ENCODE measurements at regions not wholly inside any gene's neighbourhood (a gene's known extent, or its start where the extent isn't known, plus 50 kb on each side); places are given as distances from the start of the nearest gene placed in this dataset.

DNA sequence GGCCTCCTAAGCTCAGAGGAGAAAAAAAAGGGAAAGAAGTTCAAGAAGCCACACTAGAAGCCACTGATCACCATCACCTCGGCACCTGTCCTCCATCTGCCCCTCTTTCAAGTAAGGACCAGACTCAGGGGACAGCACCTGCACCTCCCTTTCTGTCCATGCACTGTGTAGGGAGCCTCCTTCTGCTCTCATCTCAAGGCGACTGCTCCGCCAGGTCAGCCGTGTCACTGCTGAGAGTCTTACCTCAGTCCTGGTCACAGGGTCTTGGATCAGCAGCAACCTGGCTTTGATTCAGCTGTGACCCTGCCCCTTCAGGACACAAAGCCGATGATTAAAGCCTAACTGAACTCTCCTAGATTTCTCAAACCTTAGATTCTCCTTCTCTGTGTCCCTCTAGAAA is 101.5 kb downstream of the ZNF280B start:
- no peak for TF ChIP-seq FOXJ3 (CRISPR knock-in tag; IDR thresholded peaks at IDR 0.05; ENCODE audit: borderline replicate concordance)
- TF ChIP-seq EZH2 (conservative IDR thresholded peaks at IDR 0.05; ENCODE audit: low read depth, low read length): no peak
- no peak for TF ChIP-seq SSRP1 (CRISPR knock-in tag; IDR thresholded peaks at IDR 0.05)
- no peak for TF ChIP-seq BHLHE40 (IDR thresholded peaks at IDR 0.05; ENCODE audit: low read length)
- no peak for TF ChIP-seq ZNF451 (CRISPR knock-in tag; IDR thresholded peaks at IDR 0.05)
- TF ChIP-seq, protein P1, sequence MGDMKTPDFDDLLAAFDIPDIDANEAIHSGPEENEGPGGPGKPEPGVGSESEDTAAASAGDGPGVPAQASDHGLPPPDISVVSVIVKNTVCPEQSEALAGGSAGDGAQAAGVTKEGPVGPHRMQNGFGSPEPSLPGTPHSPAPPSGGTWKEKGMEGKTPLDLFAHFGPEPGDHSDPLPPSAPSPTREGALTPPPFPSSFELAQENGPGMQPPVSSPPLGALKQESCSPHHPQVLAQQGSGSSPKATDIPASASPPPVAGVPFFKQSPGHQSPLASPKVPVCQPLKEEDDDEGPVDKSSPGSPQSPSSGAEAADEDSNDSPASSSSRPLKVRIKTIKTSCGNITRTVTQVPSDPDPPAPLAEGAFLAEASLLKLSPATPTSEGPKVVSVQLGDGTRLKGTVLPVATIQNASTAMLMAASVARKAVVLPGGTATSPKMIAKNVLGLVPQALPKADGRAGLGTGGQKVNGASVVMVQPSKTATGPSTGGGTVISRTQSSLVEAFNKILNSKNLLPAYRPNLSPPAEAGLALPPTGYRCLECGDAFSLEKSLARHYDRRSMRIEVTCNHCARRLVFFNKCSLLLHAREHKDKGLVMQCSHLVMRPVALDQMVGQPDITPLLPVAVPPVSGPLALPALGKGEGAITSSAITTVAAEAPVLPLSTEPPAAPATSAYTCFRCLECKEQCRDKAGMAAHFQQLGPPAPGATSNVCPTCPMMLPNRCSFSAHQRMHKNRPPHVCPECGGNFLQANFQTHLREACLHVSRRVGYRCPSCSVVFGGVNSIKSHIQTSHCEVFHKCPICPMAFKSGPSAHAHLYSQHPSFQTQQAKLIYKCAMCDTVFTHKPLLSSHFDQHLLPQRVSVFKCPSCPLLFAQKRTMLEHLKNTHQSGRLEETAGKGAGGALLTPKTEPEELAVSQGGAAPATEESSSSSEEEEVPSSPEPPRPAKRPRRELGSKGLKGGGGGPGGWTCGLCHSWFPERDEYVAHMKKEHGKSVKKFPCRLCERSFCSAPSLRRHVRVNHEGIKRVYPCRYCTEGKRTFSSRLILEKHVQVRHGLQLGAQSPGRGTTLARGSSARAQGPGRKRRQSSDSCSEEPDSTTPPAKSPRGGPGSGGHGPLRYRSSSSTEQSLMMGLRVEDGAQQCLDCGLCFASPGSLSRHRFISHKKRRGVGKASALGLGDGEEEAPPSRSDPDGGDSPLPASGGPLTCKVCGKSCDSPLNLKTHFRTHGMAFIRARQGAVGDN (CRISPR knock-in tag; IDR thresholded peaks at IDR 0.05): no peak
- TF ChIP-seq SETDB1 (CRISPR knock-in tag; IDR thresholded peaks at IDR 0.05; ENCODE audit: borderline replicate concordance): no peak
- TF ChIP-seq, protein P2, sequence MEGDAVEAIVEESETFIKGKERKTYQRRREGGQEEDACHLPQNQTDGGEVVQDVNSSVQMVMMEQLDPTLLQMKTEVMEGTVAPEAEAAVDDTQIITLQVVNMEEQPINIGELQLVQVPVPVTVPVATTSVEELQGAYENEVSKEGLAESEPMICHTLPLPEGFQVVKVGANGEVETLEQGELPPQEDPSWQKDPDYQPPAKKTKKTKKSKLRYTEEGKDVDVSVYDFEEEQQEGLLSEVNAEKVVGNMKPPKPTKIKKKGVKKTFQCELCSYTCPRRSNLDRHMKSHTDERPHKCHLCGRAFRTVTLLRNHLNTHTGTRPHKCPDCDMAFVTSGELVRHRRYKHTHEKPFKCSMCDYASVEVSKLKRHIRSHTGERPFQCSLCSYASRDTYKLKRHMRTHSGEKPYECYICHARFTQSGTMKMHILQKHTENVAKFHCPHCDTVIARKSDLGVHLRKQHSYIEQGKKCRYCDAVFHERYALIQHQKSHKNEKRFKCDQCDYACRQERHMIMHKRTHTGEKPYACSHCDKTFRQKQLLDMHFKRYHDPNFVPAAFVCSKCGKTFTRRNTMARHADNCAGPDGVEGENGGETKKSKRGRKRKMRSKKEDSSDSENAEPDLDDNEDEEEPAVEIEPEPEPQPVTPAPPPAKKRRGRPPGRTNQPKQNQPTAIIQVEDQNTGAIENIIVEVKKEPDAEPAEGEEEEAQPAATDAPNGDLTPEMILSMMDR (CRISPR knock-in tag; IDR thresholded peaks at IDR 0.05): no peak
- TF ChIP-seq TCF12 (IDR thresholded peaks at IDR 0.05): no peak
- no peak for TF ChIP-seq TCF12 (CRISPR knock-in tag; IDR thresholded peaks at IDR 0.05)
- no peak for TF ChIP-seq ZBTB8A (CRISPR knock-in tag; IDR thresholded peaks at IDR 0.05; ENCODE audit: borderline replicate concordance, low read depth)

Data from HepG2 (cell line).